IMR-90 (cell line): ENCODE measurements at regions not wholly inside any gene's neighbourhood (a gene's known extent, or its start where the extent isn't known, plus 50 kb on each side); places are given as distances from the start of the nearest gene placed in this dataset.
A peak's percentile ranks its signal among the peaks of the same experiment; 100 is the strongest.

ENCODE experiments used
- ATAC-seq: fragments of 200-7000 bp; cut with Tn5 transposase; 2 replicates; pipeline ENCODE4 v1.9.1; 2020; ENCODE audit warnings: low read depth, mild to moderate bottlenecking, moderate library complexity
- BruUV-seq: library from RNA; stranded (reverse); fragments of 400-500 nt; replicated peaks from 2 replicates; lab custom pipeline; 2021; lab: Mats Ljungman, UMichigan
- CTCF ChIA-PET: fragments of 300-600 bp; formaldehyde crosslinking; extraction: SDS; loops from one replicate; lab custom pipeline; 2021; ENCODE audit warnings: antibody characterized with exemption; lab: Yijun Ruan, JAX
- POLR2A ChIA-PET: fragments of 300-600 bp; sonication (Branson Sonifier 250); formaldehyde crosslinking; loops from one replicate; lab custom pipeline; 2022; ENCODE audit warnings: antibody characterized with exemption; ENCODE audit not compliant: unreplicated experiment; lab: Charles Lee
- DNase-seq: peaks from one replicate; pipeline ENCODE4 v3.0.0; 2013
- H2AFZ ChIP-seq: replicated peaks from 2 replicates; pipeline ENCODE3; 2013; ENCODE audit warnings: low read length, mild to moderate bottlenecking; ENCODE audit not compliant: poor library complexity
- H2AK5ac ChIP-seq: 2 replicates; pipeline ENCODE4 v1.6.1; 2013; ENCODE audit warnings: low read depth, low read length, inconsistent platforms
- H2AK9ac ChIP-seq: replicated peaks from 2 replicates; pipeline ENCODE3; 2013; ENCODE audit warnings: mild to moderate bottlenecking, low read depth, low read length, moderate library complexity; ENCODE audit not compliant: poor library complexity
- H2BK120ac ChIP-seq: 2 replicates; pipeline ENCODE4 v1.6.1; 2013; ENCODE audit warnings: low read depth, low read length, inconsistent platforms
- H2BK15ac ChIP-seq: 3 replicates; pipeline ENCODE4 v1.6.1; 2013; ENCODE audit warnings: low read depth, low read length, inconsistent platforms
- H2BK20ac ChIP-seq: 2 replicates; pipeline ENCODE4 v1.6.1; 2013; ENCODE audit warnings: low read depth, mild to moderate bottlenecking, inconsistent platforms, low read length, moderate library complexity
- H2BK5ac ChIP-seq: 2 replicates; pipeline ENCODE4 v1.6.1; 2013; ENCODE audit warnings: mild to moderate bottlenecking, low read depth, low read length, inconsistent platforms; ENCODE audit not compliant: poor library complexity, severe bottlenecking
- H3K14ac ChIP-seq: replicated peaks from 2 replicates; pipeline ENCODE4 v1.6.1; 2013; ENCODE audit warnings: low read depth, low read length, inconsistent platforms
- H3K18ac ChIP-seq: 2 replicates; pipeline ENCODE4 v1.6.1; 2013; ENCODE audit warnings: low read depth, low read length, control low read depth
- H3K23ac ChIP-seq: 2 replicates; pipeline ENCODE4 v1.6.1; 2013; ENCODE audit warnings: low read depth, low read length, inconsistent platforms
- H3K27ac ChIP-seq: 2 replicates; pipeline ENCODE4 v1.5.1; 2013; ENCODE audit warnings: mild to moderate bottlenecking, control low read depth, low read length; ENCODE audit not compliant: insufficient read depth
- H3K27me3 ChIP-seq: 2 replicates; pipeline ENCODE4 v1.6.1; 2013; ENCODE audit warnings: low read length; ENCODE audit not compliant: control insufficient read depth, insufficient read depth
- H3K36me3 ChIP-seq: 2 replicates; pipeline ENCODE4 v1.6.1; 2013; ENCODE audit warnings: low read length, mixed read lengths; ENCODE audit not compliant: control insufficient read depth, insufficient read depth
- H3K4ac ChIP-seq: 2 replicates; pipeline ENCODE4 v1.6.1; 2013; ENCODE audit warnings: low read depth, low read length, inconsistent platforms
- H3K4me1 ChIP-seq: 2 replicates; pipeline ENCODE4 v1.6.1; 2013; ENCODE audit warnings: low read length, mixed read lengths; ENCODE audit not compliant: control insufficient read depth, insufficient read depth
- H3K4me2 ChIP-seq: 2 replicates; pipeline ENCODE4 v1.6.1; 2013; ENCODE audit warnings: low read depth, mild to moderate bottlenecking, control low read depth, low read length, moderate library complexity
- H3K4me3 ChIP-seq: 2 replicates; pipeline ENCODE4 v1.5.1; 2013; ENCODE audit warnings: low read depth, mild to moderate bottlenecking, control low read depth, low read length, moderate library complexity; ENCODE audit not compliant: insufficient read depth
- H3K56ac ChIP-seq: 2 replicates; pipeline ENCODE4 v1.6.1; 2013; ENCODE audit warnings: low read length, inconsistent platforms; ENCODE audit not compliant: insufficient read depth; ENCODE audit errors: extremely low read depth
- H3K79me1 ChIP-seq, 2 experiments: 2 replicates each; pipeline ENCODE4 v1.6.1; 2013; ENCODE audit warnings: low read length in 2 of 2, inconsistent platforms in 1 of 2, low read depth in 1 of 2
- H3K9ac ChIP-seq: 2 replicates; pipeline ENCODE4 v1.6.1; 2013; ENCODE audit warnings: low read depth, low read length, control low read depth
- H3K9me1 ChIP-seq: 2 replicates; pipeline ENCODE4 v1.6.1; 2013; ENCODE audit warnings: low read length, inconsistent platforms; ENCODE audit not compliant: insufficient read depth
- H3K9me3 ChIP-seq: 2 replicates; pipeline ENCODE4 v1.6.1; 2013; ENCODE audit warnings: low read length; ENCODE audit not compliant: control insufficient read depth, insufficient read depth
- H4K20me1 ChIP-seq: 2 replicates; pipeline ENCODE4 v1.6.1; 2013; ENCODE audit warnings: low read length, inconsistent platforms; ENCODE audit not compliant: insufficient read depth
- H4K5ac ChIP-seq: 2 replicates; pipeline ENCODE4 v1.6.1; 2013; ENCODE audit warnings: mild to moderate bottlenecking, low read depth, low read length, control low read depth
- H4K8ac ChIP-seq, 2 experiments: 2 replicates each; pipeline ENCODE4 v1.6.1; 2013; ENCODE audit warnings: low read depth in 2 of 2, low read length in 2 of 2, control low read depth in 1 of 2, inconsistent platforms in 1 of 2
- H4K91ac ChIP-seq: 2 replicates; pipeline ENCODE4 v1.6.1; 2013; ENCODE audit warnings: low read depth, low read length, inconsistent platforms; ENCODE audit not compliant: insufficient read depth
- BHLHE40 ChIP-seq: fragments of 150-350 bp; IDR thresholded peaks from 2 replicates; pipeline ENCODE4 v1.6.1; 2016; ENCODE audit warnings: mild to moderate bottlenecking, low read depth, low read length
- CEBPB ChIP-seq: IDR thresholded peaks from 2 replicates; pipeline ENCODE4 v1.6.1; 2012; ENCODE audit warnings: low read depth, low read length, improper control_type of control experiment
- CHD1 ChIP-seq: IDR thresholded peaks from 2 replicates; pipeline ENCODE4 v1.6.1; 2012; ENCODE audit warnings: low read depth, low read length, improper control_type of control experiment
- CTCF ChIP-seq: conservative IDR thresholded peaks from 2 replicates; pipeline ENCODE4 v1.5.1; 2012; ENCODE audit warnings: mild to moderate bottlenecking, low read depth, low read length, improper control_type of control experiment
- ELK1 ChIP-seq: fragments of 150-350 bp; IDR thresholded peaks from 2 replicates; pipeline ENCODE4 v1.6.1; 2016; ENCODE audit warnings: low read depth, mild to moderate bottlenecking, low read length, moderate library complexity, borderline replicate concordance
- FOS ChIP-seq: fragments of 150-350 bp; IDR thresholded peaks from 2 replicates; pipeline ENCODE4 v1.6.1; 2016; ENCODE audit warnings: low read depth, low read length
- MAFK ChIP-seq: IDR thresholded peaks from 2 replicates; pipeline ENCODE4 v1.6.1; 2012; ENCODE audit warnings: low read depth, low read length, improper control_type of control experiment
- MAZ ChIP-seq: IDR thresholded peaks from 2 replicates; pipeline ENCODE4 v1.6.1; 2012; ENCODE audit warnings: low read depth, mild to moderate bottlenecking, low read length, improper control_type of control experiment, moderate library complexity, borderline replicate concordance
- NFE2L2 ChIP-seq: fragments of 150-350 bp; IDR thresholded peaks from 2 replicates; pipeline ENCODE4 v1.6.1; 2016; ENCODE audit warnings: low read depth, mild to moderate bottlenecking, low read length
- POLR2A ChIP-seq: IDR thresholded peaks from 2 replicates; pipeline ENCODE4 v1.6.1; 2012; ENCODE audit warnings: mild to moderate bottlenecking, low read depth, low read length
- RAD21 ChIP-seq: IDR thresholded peaks from 2 replicates; pipeline ENCODE4 v1.6.1; 2012; ENCODE audit warnings: low read length, improper control_type of control experiment
- RCOR1 ChIP-seq: IDR thresholded peaks from 2 replicates; pipeline ENCODE4 v1.6.1; 2012; ENCODE audit warnings: mild to moderate bottlenecking, low read length, improper control_type of control experiment; ENCODE audit not compliant: insufficient replicate concordance
- RFX5 ChIP-seq: IDR thresholded peaks from 2 replicates; pipeline ENCODE4 v1.8.0; 2012; ENCODE audit warnings: low read depth, mild to moderate bottlenecking, low read length, moderate library complexity
- SMC3 ChIP-seq: fragments of 150-350 bp; IDR thresholded peaks from 2 replicates; pipeline ENCODE4 v1.6.1; 2016; ENCODE audit warnings: low read depth, mild to moderate bottlenecking, antibody characterized with exemption, low read length, moderate library complexity
- USF2 ChIP-seq: fragments of 150-350 bp; IDR thresholded peaks from 2 replicates; pipeline ENCODE4 v1.6.1; 2017; ENCODE audit warnings: mild to moderate bottlenecking, antibody characterized with exemption, low read length, low read depth
- WGBS, 2 experiments: methylation state at CpG; one replicate each; pipeline versions ENCODE4 v1.1.5 to v1.1.7; 2013; ENCODE audit warnings: missing lambda C conversion rate in 2 of 2; ENCODE audit not compliant: insufficient read length in 1 of 2; ENCODE audit errors: extremely low coverage in 2 of 2; 5-methylcytosine and 5-hydroxymethylcytosine counted together
- dilution Hi-C: fragments of 300-500 bp; cut with HindIII; formaldehyde crosslinking; loops from one replicate; pipeline ENCODE4 v1.14.3; 2018; ENCODE audit warnings: low sequenced_read_pairs; ENCODE audit not compliant: unreplicated experiment
- in situ Hi-C: fragments of 300-500 bp; cut with MboI; formaldehyde crosslinking; loops from 3 replicates; pipeline ENCODE4 v1.14.3; 2019; ENCODE audit warnings: low sequenced_read_pairs, inconsistent platforms, mixed read lengths
- intact Hi-C: fragments of 100-400 bp; cut with micrococcal nuclease; formaldehyde crosslinking; loops from 2 replicates; pipeline ENCODE4 v1.10.0; 2022

- TF ChIP-seq RCOR1, result no peak
- no peak for TF ChIP-seq FOS
Observed at GRCh38 chr6:74597840-74598239, 608.0 kb downstream of the COL12A1 start (continued).

DNA sequence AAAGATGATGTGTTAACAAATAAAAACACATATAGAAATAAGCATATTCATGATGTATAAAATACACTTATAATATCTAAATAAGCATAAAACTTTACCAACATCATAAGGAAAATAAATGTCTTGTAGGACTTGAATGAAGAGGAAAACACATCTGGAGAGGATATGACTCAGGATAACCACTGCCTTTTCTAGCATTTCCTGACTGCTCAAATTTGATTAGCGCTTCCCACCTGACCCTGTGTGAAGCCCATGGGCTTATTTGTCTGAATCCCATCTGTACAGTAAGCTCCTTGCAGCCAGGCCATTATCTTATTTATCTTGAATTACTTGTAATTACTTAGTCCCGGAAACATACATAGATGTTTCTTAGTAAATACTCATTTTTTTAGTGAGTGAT lies 608.6 kb downstream of the COL12A1 start:
- intact Hi-C loops, result no loop called here
- no peak overlapping the region for H4K91ac ChIP-seq
- H3K27me3 ChIP-seq, result no peaks in the 10 kb centered on the region
- no peaks in the 10 kb centered on the region for H3K9me3 ChIP-seq
- no peak overlapping the region for H2BK15ac ChIP-seq
- H3K18ac ChIP-seq, result no peak overlapping the region
- no peak overlapping the region for H2AK5ac ChIP-seq
- no peaks in the 10 kb centered on the region for H4K20me1 ChIP-seq
- H3K9ac ChIP-seq, result no peak overlapping the region
- H2AK9ac ChIP-seq, result no peak overlapping the region
- DNase-seq (peak; percentile 76), ATAC-seq (no peak)
- H4K8ac ChIP-seq, result no peak overlapping the region
- no peak overlapping the region for H3K4ac ChIP-seq
- no peaks in the 10 kb centered on the region; the same call in none of the 2 replicates for H3K9me1 ChIP-seq
- no peaks in the 10 kb centered on the region for H3K36me3 ChIP-seq
- TF ChIP-seq RFX5 (no peak), CHD1 (no peak), POLR2A (no peak), FOS (no peak), RAD21 (no peak), NFE2L2 (no peak), RCOR1 (no peak), USF2 (no peak), CTCF (no peak), CEBPB (no peak), BHLHE40 (no peak), MAZ (no peak), ELK1 (no peak), SMC3 (no peak), MAFK (no peak)
- POLR2A ChIA-PET, result no interaction called here
- H3K23ac ChIP-seq, result no peak overlapping the region
- H3K4me1 ChIP-seq, result no peaks in the 10 kb centered on the region
- H3K14ac ChIP-seq, result no peak overlapping the region
- CTCF ChIA-PET, result no interaction called here
- no peak overlapping the region for H3K4me3 ChIP-seq
- in situ Hi-C loops, result no loop called here
- H2BK120ac ChIP-seq, result no peak overlapping the region
- H3K56ac ChIP-seq, result no peak overlapping the region
- no peak overlapping the region for H4K5ac ChIP-seq
- H3K79me1 ChIP-seq, result no peaks in the 10 kb centered on the region
- H3K4me2 ChIP-seq, result no peak overlapping the region
- H2BK20ac ChIP-seq, result no peak overlapping the region
- no CpG with 5 or more reads among the region's 2 CpGs for WGBS, 2 experiments
- BruUV-seq, result no TSS peak
- no peak overlapping the region for H2BK5ac ChIP-seq
- H2AFZ ChIP-seq, result no peak overlapping the region
- dilution Hi-C loops, result no loop called here
- no peak overlapping the region for H3K27ac ChIP-seq
